DOHH2 (cell line): ENCODE measurements at regions not wholly inside any gene's neighbourhood (a gene's known extent, or its start where the extent isn't known, plus 50 kb on each side); places are given as distances from the start of the nearest gene placed in this dataset.

Experiments used
- H3F3A ChIP-seq: fragments of 200-600 bp; sonication (generic), shearing (Covaris generic); 2 replicates; pipeline ENCODE4 v1.6.0; 2016; ENCODE audit warnings: antibody characterized with exemption, mild to moderate bottlenecking; ENCODE audit not compliant: control insufficient read depth, insufficient read depth
- H3K27ac ChIP-seq: fragments of 200-600 bp; sonication (generic); 2 replicates; pipeline ENCODE4 v1.5.1; 2014; ENCODE audit warnings: low read depth, mild to moderate bottlenecking, low read length, moderate library complexity
- H3K27me3 ChIP-seq: fragments of 200-600 bp; sonication (generic); 2 replicates; pipeline ENCODE4 v1.6.1; 2014; ENCODE audit warnings: mild to moderate bottlenecking, low read length, mixed read lengths; ENCODE audit not compliant: control insufficient read depth
- H3K36me3 ChIP-seq: fragments of 200-600 bp; sonication (generic); 2 replicates; pipeline ENCODE4 v1.6.1; 2014; ENCODE audit warnings: mild to moderate bottlenecking, low read length, moderate library complexity, mixed read lengths; ENCODE audit not compliant: control insufficient read depth
- H3K4me1 ChIP-seq: fragments of 200-600 bp; sonication (generic); 2 replicates; pipeline ENCODE4 v1.6.1; 2014; ENCODE audit warnings: mild to moderate bottlenecking, low read length, mixed read lengths; ENCODE audit not compliant: control insufficient read depth
- H3K4me2 ChIP-seq: fragments of 200-600 bp; sonication (generic); 2 replicates; pipeline ENCODE4 v1.6.0; 2014; ENCODE audit warnings: mild to moderate bottlenecking, low read length, moderate library complexity
- H3K4me3 ChIP-seq: fragments of 200-600 bp; sonication (generic); 2 replicates; pipeline ENCODE4 v1.5.1; 2014; ENCODE audit warnings: mild to moderate bottlenecking, low read length, mixed read lengths
- H3K79me2 ChIP-seq: fragments of 200-600 bp; sonication (generic); 2 replicates; pipeline ENCODE4 v1.6.1; 2014; ENCODE audit warnings: mild to moderate bottlenecking, low read length, mixed read lengths; ENCODE audit not compliant: control insufficient read depth
- H3K9me2 ChIP-seq: fragments of 200-600 bp; sonication (generic); replicated peaks from 2 replicates; pipeline ENCODE4 v1.6.1; 2014; ENCODE audit warnings: mild to moderate bottlenecking, low read length, mixed read lengths; ENCODE audit not compliant: control insufficient read depth
- H3K9me3 ChIP-seq: fragments of 200-600 bp; sonication (generic); 2 replicates; pipeline ENCODE4 v1.6.1; 2014; ENCODE audit warnings: antibody characterized with exemption, low read length, mixed read lengths; ENCODE audit not compliant: control insufficient read depth, insufficient read depth
- H4K20me1 ChIP-seq: fragments of 200-600 bp; sonication (generic); 2 replicates; pipeline ENCODE4 v1.6.0; 2014; ENCODE audit warnings: low read depth, mild to moderate bottlenecking, antibody characterized with exemption, low read length, moderate library complexity; ENCODE audit not compliant: control insufficient read depth, insufficient read depth
- EZH2phosphoT487 ChIP-seq: fragments of 200-600 bp; sonication (generic); IDR thresholded peaks from 2 replicates; pipeline ENCODE4 v1.6.1; 2017; ENCODE audit warnings: borderline replicate concordance, mild to moderate bottlenecking, antibody characterized with exemption, low read length, moderate library complexity, mixed read lengths
- TF ChIP-seq, protein P1 (sequence below): fragments of 200-600 bp; sonication (generic); IDR thresholded peaks from one replicate; pipeline ENCODE4 v1.5.1; 2014; ENCODE audit warnings: antibody characterized with exemption, mild to moderate bottlenecking, low read depth, low read length; ENCODE audit not compliant: poor library complexity, severe bottlenecking

DNA sequence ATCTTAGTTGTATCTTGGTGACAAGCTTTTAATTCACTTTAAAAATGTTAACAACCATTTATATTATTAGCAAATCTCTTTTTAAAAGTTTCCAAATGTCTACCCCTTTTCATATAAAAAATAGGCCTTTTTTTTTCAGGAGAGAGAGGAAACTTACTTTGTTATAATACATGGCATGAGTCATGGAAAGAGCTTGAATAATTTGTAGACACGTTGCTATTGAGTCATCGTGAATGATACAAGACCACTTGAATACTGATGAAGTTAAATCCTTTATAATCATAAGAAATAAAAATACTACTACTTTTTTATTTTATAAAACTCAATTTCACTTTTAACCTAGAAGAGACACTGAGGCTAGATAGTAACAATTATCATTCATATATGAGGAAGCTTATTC, 70.3 kb upstream of the BBX start:
- Histone ChIP-seq H3K9me2 (no peaks in the 10 kb centered on the region; the same call in 1 of the 2 replicates), H3K27me3 (no peaks in the 10 kb centered on the region), H3F3A (no peaks in the 10 kb centered on the region), H4K20me1 (no peaks in the 10 kb centered on the region), H3K4me3 (no peak overlapping the region), H3K27ac (no peak overlapping the region), H3K4me1 (no peaks in the 10 kb centered on the region), H3K79me2 (no peaks in the 10 kb centered on the region), H3K36me3 (no peaks in the 10 kb centered on the region), H3K4me2 (no peak overlapping the region), H3K9me3 (no peaks in the 10 kb centered on the region)
- TF ChIP-seq, protein P1, sequence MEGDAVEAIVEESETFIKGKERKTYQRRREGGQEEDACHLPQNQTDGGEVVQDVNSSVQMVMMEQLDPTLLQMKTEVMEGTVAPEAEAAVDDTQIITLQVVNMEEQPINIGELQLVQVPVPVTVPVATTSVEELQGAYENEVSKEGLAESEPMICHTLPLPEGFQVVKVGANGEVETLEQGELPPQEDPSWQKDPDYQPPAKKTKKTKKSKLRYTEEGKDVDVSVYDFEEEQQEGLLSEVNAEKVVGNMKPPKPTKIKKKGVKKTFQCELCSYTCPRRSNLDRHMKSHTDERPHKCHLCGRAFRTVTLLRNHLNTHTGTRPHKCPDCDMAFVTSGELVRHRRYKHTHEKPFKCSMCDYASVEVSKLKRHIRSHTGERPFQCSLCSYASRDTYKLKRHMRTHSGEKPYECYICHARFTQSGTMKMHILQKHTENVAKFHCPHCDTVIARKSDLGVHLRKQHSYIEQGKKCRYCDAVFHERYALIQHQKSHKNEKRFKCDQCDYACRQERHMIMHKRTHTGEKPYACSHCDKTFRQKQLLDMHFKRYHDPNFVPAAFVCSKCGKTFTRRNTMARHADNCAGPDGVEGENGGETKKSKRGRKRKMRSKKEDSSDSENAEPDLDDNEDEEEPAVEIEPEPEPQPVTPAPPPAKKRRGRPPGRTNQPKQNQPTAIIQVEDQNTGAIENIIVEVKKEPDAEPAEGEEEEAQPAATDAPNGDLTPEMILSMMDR, result no peak
- TF ChIP-seq EZH2phosphoT487, result no peak

DNA sequence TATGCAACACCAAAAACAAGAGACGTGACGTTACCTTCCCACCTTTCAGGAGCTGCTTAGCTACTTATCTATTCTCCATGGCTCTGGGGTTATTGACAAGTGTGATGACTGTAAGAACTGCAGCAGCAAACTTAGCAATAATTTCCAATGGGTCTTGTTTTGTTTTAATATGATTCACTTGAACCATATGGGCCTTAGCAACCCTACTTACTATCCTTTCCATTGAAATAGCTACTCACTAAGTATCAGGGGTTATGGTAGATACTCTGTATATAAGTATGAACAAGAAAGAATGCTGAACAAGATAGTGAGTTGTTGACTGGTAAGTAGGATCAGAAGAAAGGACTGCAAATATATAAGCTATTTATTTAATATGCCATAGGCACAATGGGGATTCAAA, 69.3 kb upstream of the BBX start:
- Histone ChIP-seq H3F3A (no peaks in the 10 kb centered on the region), H3K79me2 (no peaks in the 10 kb centered on the region), H3K36me3 (no peaks in the 10 kb centered on the region), H3K4me2 (no peak overlapping the region), H3K9me2 (no peaks in the 10 kb centered on the region; the same call in 1 of the 2 replicates), H3K9me3 (no peaks in the 10 kb centered on the region), H3K27me3 (no peaks in the 10 kb centered on the region), H4K20me1 (no peaks in the 10 kb centered on the region), H3K27ac (no peak overlapping the region), H3K4me1 (no peaks in the 10 kb centered on the region), H3K4me3 (no peak overlapping the region)
- TF ChIP-seq, protein P1, result no peak
- no peak for TF ChIP-seq EZH2phosphoT487

DNA sequence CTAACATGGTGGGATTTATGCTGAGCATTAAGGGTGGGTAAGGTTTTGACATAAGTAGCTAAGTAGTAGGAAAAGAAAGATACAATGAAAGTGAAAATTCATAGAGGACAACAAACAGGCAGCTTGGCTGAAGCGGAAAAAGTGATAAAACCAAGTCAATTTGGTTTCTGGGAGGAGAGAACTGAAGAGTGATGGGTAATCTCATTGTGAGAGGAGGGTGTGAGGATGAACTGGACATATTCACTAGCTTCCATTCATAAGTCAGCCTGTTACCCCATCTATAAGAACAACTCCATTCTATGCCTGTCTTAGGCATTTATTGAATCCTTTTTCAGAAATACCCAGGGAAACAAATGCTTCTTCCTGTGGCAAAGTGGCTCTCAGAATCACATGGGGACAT, 67.1 kb upstream of the BBX start:
- Histone ChIP-seq H4K20me1 (no peaks in the 10 kb centered on the region), H3K9me3 (no peaks in the 10 kb centered on the region), H3K9me2 (no peaks in the 10 kb centered on the region; the same call in 1 of the 2 replicates), H3K4me3 (no peak overlapping the region), H3F3A (no peaks in the 10 kb centered on the region), H3K79me2 (no peaks in the 10 kb centered on the region), H3K27ac (no peak overlapping the region), H3K36me3 (no peaks in the 10 kb centered on the region), H3K4me1 (no peaks in the 10 kb centered on the region), H3K27me3 (no peaks in the 10 kb centered on the region), H3K4me2 (no peak overlapping the region)
- no peak for TF ChIP-seq EZH2phosphoT487
- TF ChIP-seq, protein P1, result no peak
